NCI-H1930 (cell line): ENCODE measurements at regions not wholly inside any gene's neighbourhood (a gene's known extent, or its start where the extent isn't known, plus 50 kb on each side); places are given as distances from the start of the nearest gene placed in this dataset.
"Not testable (repeated sequence)": the region's sequence is repeated elsewhere in the genome, so short reads cannot be mapped to it uniquely, and the experiment has no call there.

Experiments
- DNase-seq, 2 experiments: peaks; one replicate each; lab custom pipeline; 2025; lab: John Stamatoyannopoulos, UW

DNA sequence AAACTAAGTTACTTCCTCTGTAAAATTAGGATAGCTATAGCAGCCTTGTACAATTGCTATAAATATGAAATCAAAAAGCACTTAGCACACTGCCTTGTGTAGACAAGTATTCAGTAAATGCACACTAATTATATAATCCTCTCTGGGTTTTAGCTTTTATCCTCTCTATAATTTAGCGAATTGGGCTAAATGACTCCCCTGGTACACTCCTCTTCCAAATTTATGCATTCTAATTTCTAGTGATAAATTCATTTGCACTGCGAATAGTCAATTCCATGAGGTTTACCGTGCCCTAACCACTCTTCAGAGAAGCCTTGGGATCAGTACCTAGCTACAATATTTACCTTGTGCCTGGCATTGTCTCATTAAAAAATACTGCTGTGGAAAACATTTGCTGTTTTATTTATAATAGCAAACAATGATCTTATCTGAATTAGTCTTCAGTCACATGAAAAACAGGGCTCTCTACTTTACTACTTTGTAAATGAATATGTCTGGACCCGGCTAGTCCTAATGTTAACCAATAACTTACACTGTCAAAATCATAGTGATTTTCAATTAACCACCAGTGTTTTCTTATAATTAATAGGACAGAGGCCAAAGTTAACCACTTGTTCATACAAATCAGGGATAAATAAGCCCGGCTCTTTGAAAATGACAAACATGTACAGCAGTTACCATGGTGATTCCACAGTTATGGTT lies 577.9 kb downstream of the IPMK start:
- no peak for DNase-seq

DNA sequence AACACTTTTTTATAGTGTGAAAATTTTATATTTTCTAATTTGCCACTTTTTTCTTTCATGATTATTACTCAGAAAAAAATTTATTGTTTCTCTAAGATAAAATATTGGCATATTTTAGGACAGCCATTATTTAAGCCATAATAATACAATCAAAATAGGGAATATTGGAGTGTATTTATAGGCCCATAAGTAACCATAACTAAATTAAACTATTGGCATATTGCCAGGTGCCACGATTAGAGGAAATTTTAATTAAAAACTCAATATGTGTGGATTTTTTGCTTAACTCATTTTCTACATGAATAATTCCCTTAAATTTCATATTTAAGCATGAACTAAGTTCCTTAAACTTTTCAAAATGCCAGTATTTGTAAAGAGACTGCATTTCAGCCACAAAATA lies 587.8 kb downstream of the IPMK start:
- DNase-seq, result no peak

DNA sequence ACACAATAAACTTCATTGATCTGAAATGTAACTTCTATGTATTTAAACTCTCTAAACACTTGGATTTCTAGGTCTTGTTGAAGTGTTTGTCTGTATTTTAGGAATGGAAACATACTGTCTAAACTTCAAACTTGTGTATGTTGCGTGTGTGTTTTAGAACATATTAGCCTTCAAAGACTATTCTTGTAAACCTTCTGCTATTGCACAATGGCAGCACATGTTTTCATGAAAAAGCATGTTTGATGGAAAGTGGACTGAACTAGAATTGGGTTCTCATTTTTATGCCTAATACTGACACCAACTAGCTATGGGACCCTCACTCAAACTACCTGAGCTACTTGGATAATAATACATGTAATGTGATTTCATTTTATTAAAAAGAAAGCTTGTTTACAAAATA lies 592.6 kb downstream of the IPMK start:
- no peak for DNase-seq

DNA sequence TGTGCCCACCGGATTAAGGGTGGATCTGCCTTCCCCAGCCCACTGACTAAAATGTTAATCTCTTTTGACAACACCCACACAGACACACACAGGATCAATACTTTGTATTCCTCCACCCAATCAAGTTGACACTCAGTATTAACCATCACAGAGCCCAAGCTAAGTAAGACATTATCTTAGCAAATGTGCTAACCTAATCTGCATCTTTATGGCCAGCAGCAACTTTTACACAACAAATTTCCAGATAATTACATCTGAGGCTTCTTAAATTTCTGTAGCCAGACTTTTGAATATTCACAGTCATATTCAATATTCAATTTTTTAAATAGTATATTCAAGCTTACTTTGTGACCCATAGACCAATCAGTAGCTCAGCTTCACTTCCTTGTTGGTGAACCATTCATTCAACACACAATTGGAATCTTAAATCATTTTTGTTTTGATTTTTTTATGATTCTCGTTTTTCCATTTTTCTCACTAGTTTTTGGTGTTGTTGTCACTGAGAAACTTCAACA lies 594.2 kb downstream of the IPMK start:
- no peak for DNase-seq

DNA sequence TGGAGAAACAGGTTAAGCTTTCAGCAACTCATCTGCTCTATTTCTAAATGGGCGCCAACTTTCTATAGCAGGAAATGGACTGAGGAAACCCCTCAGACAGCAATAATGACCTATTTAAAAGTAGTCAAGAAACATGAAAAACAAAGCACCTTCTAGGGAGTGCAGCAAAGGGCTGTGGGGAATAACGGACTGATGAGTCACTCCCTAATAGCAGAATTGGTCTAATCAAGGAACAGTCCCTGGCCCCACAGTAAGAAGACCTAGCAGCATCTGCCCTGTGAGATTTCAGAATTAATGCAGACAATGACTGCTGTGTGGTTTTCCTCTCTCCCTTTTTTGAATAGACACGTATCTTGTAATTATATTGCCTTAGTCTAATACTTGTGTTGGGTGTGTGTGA lies 602.9 kb downstream of the IPMK start:
- no peak for DNase-seq

DNA sequence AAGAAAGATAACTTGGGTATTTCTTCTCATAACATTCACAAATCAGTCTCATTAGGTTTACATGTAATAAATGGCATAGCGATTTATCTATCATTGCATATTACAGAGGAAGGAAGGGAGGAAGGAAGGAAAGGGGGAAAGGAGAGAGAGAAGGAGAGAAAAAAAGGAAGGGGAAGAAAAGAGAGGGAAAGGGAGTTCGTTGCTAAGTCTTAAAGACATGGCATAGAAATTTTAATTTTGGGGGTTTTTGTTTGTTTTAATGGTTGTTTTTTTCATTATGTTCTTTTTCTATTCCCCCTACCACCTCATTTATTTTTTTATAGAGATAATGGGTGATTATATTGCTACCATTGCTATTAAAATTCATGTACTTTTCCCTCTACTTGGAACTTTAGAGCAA lies 604.3 kb downstream of the IPMK start:
- DNase-seq, result no peak

DNA sequence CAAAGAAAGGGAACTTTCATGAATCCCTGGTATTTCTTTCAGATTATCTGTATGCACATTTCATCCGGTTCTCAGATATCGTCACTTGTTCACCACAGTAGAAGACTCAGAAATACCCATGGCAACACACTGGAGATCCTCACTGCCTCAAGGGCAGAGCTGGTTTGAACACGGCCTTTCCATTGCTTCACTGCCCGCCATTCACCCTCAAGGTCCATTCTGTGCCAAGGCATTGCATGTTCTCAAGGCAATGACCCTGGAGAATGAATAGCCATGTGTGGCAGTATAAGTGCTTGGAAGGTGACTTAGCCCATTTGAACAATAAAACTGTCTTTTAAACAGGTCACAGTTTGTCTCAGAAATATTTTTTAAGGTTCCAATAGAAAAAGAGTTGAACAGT lies 606.5 kb downstream of the IPMK start:
- DNase-seq, result no peak

DNA sequence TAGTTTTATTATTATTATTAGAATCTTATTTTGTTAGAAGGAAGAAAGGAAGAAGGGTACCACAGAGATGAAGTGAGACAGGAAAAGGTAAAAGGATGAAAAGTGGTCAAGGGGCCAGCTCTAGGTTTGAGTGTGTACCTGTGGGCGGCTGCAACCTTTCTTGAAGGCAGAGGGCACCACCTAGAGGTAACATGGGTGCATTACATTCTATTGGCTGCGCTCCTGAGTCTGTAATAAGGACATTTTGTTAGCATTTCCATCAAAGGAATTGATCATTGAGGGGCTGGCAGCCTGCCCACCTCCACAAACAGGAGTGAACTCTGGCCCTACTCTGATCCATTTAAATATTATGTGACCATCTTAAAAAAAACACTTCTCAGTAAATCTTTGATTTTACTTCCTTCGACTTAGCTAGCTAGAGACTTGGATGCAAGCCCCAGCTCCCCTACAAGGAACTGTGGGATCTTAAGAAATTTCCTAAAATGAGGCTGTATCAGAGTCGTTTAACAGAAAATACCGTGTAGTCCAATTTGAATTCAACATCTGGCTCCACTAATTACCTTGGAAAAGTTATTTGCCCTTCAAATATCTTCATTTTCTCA lies 610.4 kb downstream of the IPMK start:
- DNase-seq, result peak in 1 of 2 experiments; percentile 6

DNA sequence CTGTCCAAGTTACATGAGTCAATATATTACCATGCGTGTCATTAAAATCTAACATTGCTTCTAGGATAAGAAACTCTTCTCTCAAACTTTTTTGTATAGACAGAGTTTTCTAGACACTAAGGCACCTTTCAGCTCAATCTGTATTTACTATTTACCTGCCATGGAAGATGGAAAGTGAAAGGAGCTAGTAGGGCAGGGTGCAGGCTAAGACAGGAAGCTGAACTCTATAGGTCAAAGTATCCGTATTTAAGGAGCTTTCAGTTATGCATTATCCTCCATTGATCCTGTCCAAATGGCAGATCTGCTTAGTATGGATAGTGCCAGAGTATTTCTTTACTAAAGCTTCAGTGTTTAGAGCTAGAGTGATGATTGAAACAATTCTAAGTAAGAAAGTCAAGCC lies 612.8 kb downstream of the IPMK start:
- no peak for DNase-seq

DNA sequence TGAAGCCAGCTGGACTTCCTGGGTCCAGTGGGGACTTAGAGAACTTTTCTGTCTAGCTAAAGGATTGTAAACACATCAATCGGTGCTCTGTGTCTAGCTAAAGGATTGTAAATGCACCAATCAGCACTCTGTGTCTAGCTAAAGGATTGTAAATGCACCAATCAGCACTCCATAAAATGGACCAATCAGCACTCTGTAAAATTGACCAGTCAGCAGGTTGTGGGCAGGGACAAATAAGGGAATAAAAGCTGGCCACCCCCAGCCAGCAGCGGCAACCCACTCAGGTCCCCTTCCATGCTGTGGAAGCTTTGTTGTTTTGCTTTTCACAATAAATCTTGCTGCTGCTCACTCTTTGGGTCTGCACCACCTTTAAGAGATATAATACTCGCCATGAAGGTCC lies 622.6 kb downstream of the IPMK start:
- DNase-seq, result not testable (repeated sequence)

DNA sequence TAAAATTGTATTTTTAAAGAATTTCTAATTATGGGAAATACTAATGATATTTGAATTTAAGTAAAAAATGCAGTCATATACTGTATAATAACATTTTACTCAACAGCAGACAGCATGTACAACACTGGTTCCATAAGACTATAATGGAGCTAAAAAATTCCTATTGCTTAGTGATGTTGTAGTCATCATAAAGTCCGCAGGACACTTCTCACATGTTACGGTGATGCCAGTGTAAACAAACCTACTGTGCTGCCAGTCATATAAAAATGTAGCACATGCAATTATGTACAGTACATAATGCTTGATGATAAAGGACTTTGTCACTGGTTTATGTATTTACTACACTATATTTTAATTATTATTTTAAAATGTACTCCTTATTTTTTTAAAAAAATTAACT lies 629.3 kb downstream of the IPMK start:
- no peak for DNase-seq

DNA sequence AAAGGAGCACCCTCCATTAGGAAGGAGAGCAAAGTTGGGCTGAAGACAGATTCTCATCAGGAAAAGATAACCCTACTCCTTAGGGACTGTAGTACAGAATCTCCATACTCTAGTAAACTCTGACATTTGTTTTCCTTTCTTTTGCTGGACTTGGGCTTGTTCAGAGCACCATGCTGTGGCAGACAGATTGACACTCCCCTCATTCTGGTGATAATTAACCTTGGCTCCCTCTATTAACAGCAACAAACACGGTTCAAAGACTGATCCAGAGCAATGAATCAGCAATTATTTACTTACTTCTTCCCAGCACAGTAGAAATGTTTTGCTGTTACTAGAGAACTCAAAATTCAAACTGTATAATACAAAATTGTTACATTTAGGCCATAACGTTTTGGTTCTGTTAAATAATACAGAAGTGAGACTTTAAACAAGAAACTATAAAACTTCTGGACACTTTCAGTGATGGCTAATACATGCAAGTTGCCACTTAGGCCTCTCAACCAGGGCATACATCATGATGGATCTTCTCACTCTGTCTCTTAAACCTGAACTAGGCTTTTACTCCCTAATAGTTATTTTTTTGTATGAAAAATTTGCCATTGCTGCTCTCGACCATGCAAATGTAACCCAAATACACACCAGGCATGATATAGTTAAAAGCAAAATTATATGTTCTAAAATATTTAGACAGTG lies 639.0 kb downstream of the IPMK start:
- DNase-seq, result no peak

DNA sequence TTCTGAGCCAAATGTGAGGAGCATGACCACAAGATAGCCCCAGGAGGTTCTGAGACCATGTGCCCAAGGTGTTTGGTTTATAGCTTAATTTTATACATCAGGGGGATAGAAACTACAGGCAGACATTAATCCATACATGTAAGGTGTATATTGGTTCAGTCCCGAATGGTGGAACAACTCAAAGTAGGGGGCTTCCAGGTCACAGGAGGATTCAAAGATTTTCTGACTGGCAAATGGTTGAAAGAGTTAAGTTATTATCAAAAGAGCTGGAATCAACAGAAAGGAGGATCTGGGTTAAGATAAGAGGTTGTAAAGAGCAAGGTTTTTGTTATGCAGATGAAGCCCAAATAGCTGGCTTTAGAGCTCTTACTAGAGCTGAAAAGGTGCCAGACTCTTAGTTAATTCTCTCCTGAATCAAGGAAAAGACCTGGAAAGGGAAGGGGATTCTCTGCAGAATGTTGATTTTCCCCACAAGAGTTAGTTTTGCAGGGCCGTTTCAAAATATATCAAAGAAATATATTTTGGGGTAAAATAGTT lies 640.0 kb downstream of the IPMK start:
- DNase-seq, result no peak

DNA sequence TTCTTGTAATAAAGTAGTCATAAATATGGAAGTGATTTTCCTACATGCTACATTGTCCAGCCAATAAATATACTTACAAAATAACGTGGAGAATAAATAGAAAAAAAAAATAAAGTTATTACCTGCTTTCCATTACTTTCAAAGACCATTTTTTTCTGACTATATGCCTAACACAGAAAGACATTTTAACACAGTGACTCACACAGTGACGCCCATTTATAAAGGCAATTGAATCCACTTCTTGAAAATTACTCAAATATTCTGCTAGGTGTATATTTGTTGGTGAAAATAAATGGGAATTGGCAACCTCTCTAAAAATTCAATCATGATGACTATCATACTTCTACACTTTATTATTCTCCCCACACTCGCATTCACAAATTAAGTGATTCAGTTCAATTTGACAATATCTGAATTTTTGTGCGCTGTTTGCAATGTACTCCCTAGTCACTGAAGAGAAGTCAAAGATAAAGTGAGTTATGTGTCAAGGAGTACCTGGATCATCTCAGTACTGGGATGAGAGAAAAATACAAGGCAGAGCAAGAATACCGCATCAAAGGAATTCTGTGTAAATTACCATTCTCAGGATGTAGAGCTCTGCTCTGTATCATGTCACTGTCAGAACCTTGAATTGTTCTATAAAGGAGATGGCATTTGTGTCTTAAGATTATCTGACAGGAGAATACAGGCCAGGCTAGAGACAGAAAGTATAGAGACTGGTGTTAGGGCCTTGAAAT lies 642.7 kb downstream of the IPMK start:
- DNase-seq, result no peak

DNA sequence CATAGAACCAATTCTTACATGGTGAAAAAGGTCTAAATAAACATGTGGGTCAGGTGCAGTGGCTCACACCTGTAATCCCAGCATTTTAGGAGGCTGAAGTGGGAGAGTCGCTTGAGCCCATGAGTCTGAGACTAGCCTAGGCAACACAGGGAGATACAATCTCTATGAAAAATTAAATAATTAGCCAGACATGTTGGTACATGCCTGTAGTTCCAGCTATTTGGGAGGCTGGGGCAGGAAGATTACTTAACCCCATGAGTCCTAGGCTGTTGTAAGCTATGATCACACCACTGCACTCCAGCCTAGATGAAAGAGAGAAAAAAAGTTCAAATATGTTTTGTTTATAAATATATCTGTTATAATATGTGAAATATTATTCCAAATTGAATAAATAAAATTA lies 643.6 kb downstream of the IPMK start:
- DNase-seq, result no peak

DNA sequence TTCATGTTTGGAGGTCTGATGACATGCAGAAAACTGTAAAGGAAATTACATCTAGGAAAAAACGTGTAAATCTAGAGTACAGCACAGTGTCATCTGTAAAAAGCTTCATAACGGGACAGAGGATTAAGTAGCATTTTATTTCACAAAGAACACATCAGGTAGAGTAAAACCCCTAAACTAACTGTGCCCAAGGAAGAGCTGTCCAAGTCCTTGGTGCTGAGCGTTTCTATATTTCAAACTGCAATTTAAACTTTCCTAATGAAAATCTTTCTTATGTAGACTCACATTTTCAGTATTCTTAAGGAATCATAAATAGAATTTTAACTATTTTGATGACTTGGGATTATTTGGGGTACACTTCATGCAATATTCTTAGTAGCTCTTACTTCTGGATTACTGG lies 646.2 kb downstream of the IPMK start:
- DNase-seq, result no peak

DNA sequence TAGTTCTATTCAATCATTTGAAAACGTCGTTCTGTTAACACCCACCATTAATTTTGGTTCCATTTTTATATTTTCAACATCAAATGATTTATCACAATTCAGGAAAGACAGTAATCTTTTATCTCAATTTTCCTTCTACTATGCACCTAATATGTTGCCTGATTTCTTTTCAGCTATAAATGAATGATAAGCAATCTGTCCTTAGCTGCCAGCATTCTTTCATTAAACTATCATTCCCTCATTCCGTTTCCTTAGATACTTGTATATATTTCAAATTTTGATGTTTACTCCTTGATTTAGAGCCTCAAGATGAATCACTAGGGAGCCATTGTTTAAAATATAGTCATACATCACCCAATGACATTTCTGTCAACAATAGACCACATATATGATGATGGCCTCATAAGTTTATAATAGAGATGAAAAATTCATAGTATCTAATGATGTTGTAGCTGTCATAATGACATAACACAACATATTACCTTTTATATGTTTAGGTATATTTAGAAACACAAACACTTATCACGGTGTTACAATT lies 661.7 kb downstream of the IPMK start:
- no peak for DNase-seq

DNA sequence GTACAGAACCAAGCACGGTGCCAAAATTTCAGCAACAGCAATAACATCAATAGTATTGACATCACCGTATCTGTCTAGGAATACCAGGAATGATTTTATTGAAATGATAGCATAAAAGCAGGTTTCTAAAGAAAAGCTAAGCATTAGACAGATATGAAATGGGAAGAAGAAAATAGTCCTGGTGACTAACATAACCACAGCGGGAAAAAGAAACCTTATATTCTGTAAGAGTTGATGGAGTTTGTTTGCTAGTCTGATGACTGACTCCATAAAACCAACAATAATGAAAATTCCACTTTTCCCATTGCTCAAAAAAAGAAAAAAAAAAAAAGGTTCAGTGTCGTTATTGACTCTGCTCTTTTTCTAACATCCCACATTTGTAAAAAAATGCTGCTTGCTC lies 668.3 kb downstream of the IPMK start:
- no peak for DNase-seq

DNA sequence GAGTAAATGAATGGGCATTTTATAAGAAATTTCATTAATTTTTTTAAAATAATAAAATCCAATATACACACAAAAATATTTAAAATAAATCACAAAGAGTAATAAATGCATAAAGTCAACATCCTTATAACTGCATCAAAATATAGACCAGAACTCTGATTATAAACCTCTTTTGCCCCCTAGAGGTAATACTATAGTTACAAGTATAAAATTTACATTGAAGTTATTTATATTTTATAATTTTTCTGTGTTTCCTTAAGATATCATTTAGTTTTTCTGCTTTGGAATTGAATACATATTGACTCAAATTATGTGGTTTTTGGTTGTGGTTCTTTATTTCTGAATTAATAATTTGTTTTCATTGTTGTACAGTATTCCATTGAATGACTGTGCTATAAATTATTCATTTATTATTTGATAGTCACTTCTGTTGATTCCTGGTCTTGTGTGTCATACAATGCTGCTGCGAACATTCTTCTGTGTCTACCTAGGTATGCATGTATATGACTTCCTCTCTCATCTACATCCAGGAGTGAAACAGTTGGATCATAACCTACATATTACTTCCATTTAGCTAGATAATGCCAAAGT lies 673.6 kb downstream of the IPMK start:
- DNase-seq, result no peak

DNA sequence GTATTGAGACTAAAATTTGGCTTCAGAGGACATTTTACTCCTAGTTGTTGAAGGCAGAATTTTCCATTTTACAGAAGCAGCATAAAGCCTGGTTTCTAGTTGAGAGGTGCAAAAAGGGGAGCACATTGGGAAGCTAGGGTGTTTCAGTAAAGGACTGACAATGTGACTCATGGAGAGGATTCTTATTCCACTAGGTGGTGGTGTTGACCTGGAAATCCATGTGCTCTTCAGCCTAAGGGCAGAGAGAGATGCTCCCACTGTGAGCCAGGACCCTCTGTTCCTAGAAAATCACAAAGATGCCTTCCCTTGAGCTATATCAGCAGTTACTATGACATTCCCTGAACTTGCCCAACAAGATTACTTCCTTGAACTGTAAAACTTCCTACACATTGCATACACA lies 687.8 kb downstream of the IPMK start:
- peak in 1 of 2 experiments; percentile 1 for DNase-seq

DNA sequence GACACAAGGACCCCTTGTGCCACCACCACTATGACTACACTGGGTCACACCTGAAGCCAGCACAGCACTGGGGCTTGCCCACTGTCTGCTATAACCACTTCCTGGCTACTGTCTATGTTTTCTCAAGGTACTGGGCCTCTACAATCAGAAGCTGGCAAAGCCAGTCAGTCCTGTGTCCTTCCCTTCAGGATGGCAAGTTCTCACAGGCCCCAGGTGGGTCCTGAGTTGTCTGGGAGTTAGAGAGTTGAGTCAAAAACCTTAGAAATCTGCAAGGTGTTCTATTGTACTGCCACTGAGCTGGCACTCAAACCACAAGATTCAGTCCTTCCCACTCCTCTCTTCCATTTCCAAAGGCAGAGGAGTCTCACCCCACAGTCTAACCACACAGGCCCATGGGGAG lies 705.5 kb downstream of the IPMK start:
- no peak for DNase-seq

DNA sequence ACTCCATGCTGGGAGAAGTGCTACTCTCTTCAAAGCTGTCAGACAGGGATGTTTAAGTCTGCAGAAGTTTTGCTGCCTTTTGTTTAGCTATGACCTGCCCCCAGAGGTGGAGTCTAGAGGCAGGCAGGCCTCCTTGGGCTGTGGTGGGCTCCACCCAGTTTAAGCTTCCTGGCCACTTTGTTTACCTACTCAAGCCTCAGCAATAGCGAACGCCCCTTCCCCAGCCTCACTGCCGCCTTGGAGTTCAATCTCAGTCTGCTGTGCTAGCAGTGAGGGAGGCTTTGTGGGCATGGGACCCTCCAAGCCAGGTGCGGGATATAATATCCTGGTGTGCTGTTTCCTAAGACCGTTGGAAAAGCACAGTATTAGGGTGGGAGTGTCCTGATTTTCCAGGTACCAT lies 715.9 kb downstream of the IPMK start:
- not testable (repeated sequence) for DNase-seq
